ENCODE measurements at regions not wholly inside any gene's neighbourhood (a gene's known extent, or its start where the extent isn't known, plus 50 kb on each side); places are given as distances from the start of the nearest gene placed in this dataset.

DNA sequence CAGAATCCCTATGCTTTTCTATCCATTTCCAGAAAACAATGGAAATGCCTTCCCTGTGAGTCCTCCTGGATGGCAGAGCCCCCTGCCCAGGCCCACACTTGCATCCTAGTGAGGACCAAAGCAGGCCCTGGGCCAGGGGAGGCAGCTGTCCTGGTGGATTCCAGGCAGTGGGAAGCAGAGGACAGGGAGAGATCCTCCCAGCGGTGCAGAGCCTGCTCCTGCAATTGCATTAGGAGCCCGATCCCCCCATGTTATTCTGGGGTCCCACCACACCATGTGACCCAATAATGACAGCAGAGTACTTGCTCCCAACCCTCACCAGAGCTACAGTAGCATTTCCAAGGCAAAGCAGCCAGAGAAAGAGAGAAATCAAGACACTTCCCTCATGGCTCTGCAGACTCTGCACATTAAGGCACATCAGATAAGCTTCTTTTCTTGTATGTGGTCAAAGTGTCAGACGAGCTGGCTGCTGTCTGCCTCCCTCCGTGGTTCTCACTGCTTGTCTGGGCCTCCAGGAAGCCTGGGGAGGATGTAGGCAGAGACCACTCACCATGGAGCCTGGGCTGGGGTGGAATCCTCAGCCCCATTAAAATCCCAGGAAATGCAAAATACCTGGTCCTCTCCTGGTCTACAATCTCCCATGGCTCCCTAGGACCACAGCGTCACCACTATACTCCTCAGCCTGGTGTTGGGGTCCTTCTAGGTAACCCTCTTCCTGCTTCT is 54.9 kb upstream of the RUNX3 start:
- no peak for TF ChIP-seq POLR2A (IDR thresholded peaks at IDR 0.05)
- no peak for TF ChIP-seq POLR2AphosphoS5 (IDR thresholded peaks at IDR 0.05)
- no peak for TF ChIP-seq CTCF (IDR thresholded peaks at IDR 0.05 in 8 of 11, conservative IDR thresholded peaks at IDR 0.05 in 3 of 11)
- peaks cover 3 to 61% (median 18%) of the 10 kb centered on the region in 6 donors for H3K4me1 ChIP-seq
- H3K27me3 ChIP-seq (replicated peaks in 1 of 7), result peaks cover 0 to 5% (median 0%) of the 10 kb centered on the region in 7 donors
- peak; percentile 74 for DNase-seq
- WGBS, 5 donors, result 53 to 67% (median 60%) methylated on average over 4 to 5 of the region's 5 CpGs
- no peaks in the 10 kb centered on the region for H3K36me3 ChIP-seq
- no peak overlapping the region for H3K27ac ChIP-seq
- H3K4me3 ChIP-seq, result no peak overlapping the region
- intact Hi-C loops (cut with DNase I; ENCODE audit: low total_unique reads), result no loop called here
- H3K9me3 ChIP-seq, result no peaks in the 10 kb centered on the region

DNA sequence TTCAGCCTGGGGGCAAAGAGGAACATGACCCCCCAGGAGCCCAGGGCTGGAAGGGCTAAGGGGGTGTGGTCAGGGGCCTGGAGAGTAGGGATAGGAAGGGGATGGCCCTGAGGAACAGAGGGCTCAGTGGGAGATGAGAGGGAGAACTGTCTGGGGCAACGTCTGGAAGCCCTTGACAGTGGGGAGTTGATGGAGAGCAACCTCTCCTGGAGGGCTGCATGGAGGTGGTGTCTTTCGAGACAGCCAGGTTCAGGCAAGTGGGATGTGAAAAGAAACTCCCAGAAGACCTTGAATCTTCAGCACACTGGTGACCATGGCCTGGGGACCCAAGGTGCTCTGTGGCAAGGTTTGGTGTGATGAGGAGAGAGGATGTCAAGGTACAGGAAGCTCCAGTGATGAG is 54.2 kb upstream of the RUNX3 start:
- TF ChIP-seq CTCF (IDR thresholded peaks at IDR 0.05 in 8 of 11, conservative IDR thresholded peaks at IDR 0.05 in 3 of 11) (no peak), POLR2A (IDR thresholded peaks at IDR 0.05) (no peak)
- intact Hi-C loops (cut with DNase I; ENCODE audit: low total_unique reads), result no loop called here
- DNase-seq, result peak; percentile 41
- no peaks in the 10 kb centered on the region for H3K9me3 ChIP-seq
- H3K4me3 ChIP-seq, result no peak overlapping the region
- H3K27ac ChIP-seq, result no peak overlapping the region
- no peaks in the 10 kb centered on the region for H3K27me3 ChIP-seq (replicated peaks in 1 of 7)
- 69 to 85% (median 80%) methylated on average over 2 of the region's 2 CpGs for WGBS, 5 donors
- H3K36me3 ChIP-seq, result no peaks in the 10 kb centered on the region
- H3K4me1 ChIP-seq, result peaks cover 3 to 54% (median 18%) of the 10 kb centered on the region in 6 donors

DNA sequence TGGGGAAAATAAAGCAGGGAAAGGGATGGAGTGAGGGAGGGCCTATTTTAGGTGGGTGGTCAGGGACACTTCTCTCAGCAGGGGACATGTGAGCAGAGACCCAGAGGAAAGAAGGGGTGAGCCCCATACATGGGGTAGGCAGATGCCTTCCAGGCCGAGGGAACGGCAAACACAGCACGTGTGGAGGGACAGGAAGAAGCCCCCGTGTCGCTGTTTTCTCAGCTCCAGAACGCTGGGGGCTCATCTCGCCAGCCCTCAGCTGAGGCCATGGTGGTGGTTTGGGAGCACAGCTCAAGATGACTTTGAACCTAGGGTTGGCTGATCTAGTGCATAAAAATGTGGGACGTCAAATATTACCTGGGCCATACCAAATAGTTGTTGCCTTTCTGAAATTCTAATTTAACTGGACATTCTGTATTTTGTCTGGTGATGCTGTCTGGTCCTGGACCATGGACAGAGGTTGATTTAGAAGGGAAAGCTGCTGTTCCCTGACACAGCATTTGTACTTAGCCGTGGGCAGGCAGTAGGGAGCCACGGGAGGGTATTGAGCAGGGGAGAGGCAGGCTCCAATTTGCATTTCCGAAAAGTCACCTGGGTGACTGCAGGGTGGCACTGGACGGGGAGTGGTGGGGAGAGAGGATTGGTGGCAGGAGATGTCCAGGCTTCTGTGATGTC is 53.1 kb upstream of the RUNX3 start:
- WGBS, 5 donors, result 71 to 83% (median 78%) methylated on average over 12 of the region's 12 CpGs
- H3K27ac ChIP-seq, result no peak overlapping the region
- peak; percentile 62 for DNase-seq
- no peaks in the 10 kb centered on the region for H3K36me3 ChIP-seq
- H3K4me3 ChIP-seq, result no peak overlapping the region
- no peaks in the 10 kb centered on the region for H3K27me3 ChIP-seq (replicated peaks in 1 of 7)
- TF ChIP-seq POLR2AphosphoS5 (IDR thresholded peaks at IDR 0.05), result no peak
- no peak for TF ChIP-seq CTCF (IDR thresholded peaks at IDR 0.05 in 8 of 11, conservative IDR thresholded peaks at IDR 0.05 in 3 of 11)
- TF ChIP-seq POLR2A (IDR thresholded peaks at IDR 0.05), result no peak
- intact Hi-C loops (cut with DNase I; ENCODE audit: low total_unique reads), result no loop called here
- no peaks in the 10 kb centered on the region for H3K9me3 ChIP-seq
- peaks cover 3 to 52% (median 18%) of the 10 kb centered on the region in 6 donors for H3K4me1 ChIP-seq

GRCh38 chr1:24981631-24982005 is 51.5 kb upstream of the RUNX3 start:
- Histone ChIP-seq H3K4me1 (peaks cover 3 to 49% (median 18%) of the 10 kb centered on the region in 6 donors), H3K36me3 (no peaks in the 10 kb centered on the region), H3K9me3 (peaks cover 0 to 9% (median 4%) of the 10 kb centered on the region in 8 donors), H3K27me3 (replicated peaks in 1 of 7) (no peaks in the 10 kb centered on the region), H3K4me3 (no peak overlapping the region), H3K27ac (no peak overlapping the region)
- WGBS, 5 donors, result 65 to 83% (median 76%) methylated on average over 11 of the region's 11 CpGs
- no peak for TF ChIP-seq POLR2A (IDR thresholded peaks at IDR 0.05)
- no peak for TF ChIP-seq POLR2AphosphoS5 (IDR thresholded peaks at IDR 0.05)
- TF ChIP-seq CTCF (IDR thresholded peaks at IDR 0.05 in 8 of 11, conservative IDR thresholded peaks at IDR 0.05 in 3 of 11), result no peak
- intact Hi-C loops (cut with DNase I; ENCODE audit: low total_unique reads), result no loop called here
- DNase-seq, result peak; percentile 63

Measured in spleen (tissue), 11 donors.